ENCODE measurements at regions not wholly inside any gene's neighbourhood (a gene's known extent, or its start where the extent isn't known, plus 50 kb on each side); places are given as distances from the start of the nearest gene placed in this dataset.

- Histone ChIP-seq H3K9me3 (ENCODE audit: control insufficient read depth, insufficient read depth, low read length) (no peaks in the 10 kb centered on the region; the same call in 1 of the 2 replicates), H3K4me2 (ENCODE audit: low read depth, low read length) (peak overlapping the region; percentile 24; the same call in 1 of the 2 replicates), H3K18ac (ENCODE audit: low read depth, low read length) (no peak overlapping the region), H4K20me1 (ENCODE audit: insufficient read depth, low read length) (no peaks in the 10 kb centered on the region), H4K91ac (ENCODE audit: insufficient read depth, low read depth, low read length) (no peak overlapping the region), H3K79me1 (ENCODE audit: low read depth in 1 of 2, low read length in 2 of 2) (no peaks in the 10 kb centered on the region), H2BK120ac (ENCODE audit: low read depth, low read length) (no peak overlapping the region), H3K27me3 (ENCODE audit: control insufficient read depth, insufficient read depth, low read length) (no peaks in the 10 kb centered on the region; the same call in 1 of the 2 replicates), H3K9me1 (ENCODE audit: insufficient read depth, low read length) (no peaks in the 10 kb centered on the region), H3K4me1 (ENCODE audit: control insufficient read depth, insufficient read depth, low read length) (no peaks in the 10 kb centered on the region; the same call in 1 of the 2 replicates), H3K27ac (ENCODE audit: insufficient read depth, low read length) (no peak overlapping the region), H2BK15ac (ENCODE audit: low read depth, low read length) (no peak overlapping the region), H3K9ac (ENCODE audit: low read depth, low read length) (no peak overlapping the region), H4K5ac (ENCODE audit: low read depth, low read length) (no peak overlapping the region), H3K4me3 (ENCODE audit: insufficient read depth, low read depth, low read length) (no peak overlapping the region), H2AFZ (replicated peaks; ENCODE audit: low read length, poor library complexity) (no peak overlapping the region), H3K4ac (ENCODE audit: low read depth, low read length) (no peak overlapping the region), H3K36me3 (ENCODE audit: control insufficient read depth, insufficient read depth, low read length) (no peaks in the 10 kb centered on the region), H3K56ac (ENCODE audit: extremely low read depth, insufficient read depth, low read length) (no peak overlapping the region), H4K8ac (ENCODE audit: low read depth in 2 of 2, low read length in 2 of 2) (no peak overlapping the region), H2BK20ac (ENCODE audit: low read depth, low read length) (no peak overlapping the region), H2BK5ac (ENCODE audit: low read depth, low read length, poor library complexity, severe bottlenecking) (no peak overlapping the region), H2AK5ac (ENCODE audit: low read depth, low read length) (no peak overlapping the region), H3K23ac (ENCODE audit: low read depth, low read length) (no peak overlapping the region), H3K14ac (replicated peaks; ENCODE audit: low read depth, low read length) (no peak overlapping the region), H2AK9ac (replicated peaks; ENCODE audit: low read depth, low read length, poor library complexity) (no peak overlapping the region)
- in situ Hi-C loops (cut with MboI; ENCODE audit: low sequenced_read_pairs) (no loop called here), intact Hi-C loops (cut with micrococcal nuclease) (no loop called here), dilution Hi-C loops (cut with HindIII; ENCODE audit: low sequenced_read_pairs, unreplicated experiment) (no loop called here)
- DNase-seq: peak; percentile 94
- CTCF ChIA-PET: interaction anchor here (0.6 to 1.0 kb wide), 4 partner anchors 14 to 1444 kb away, joined by 3 to 5 read pairs (median 4); no protein-coding TSS in a partner anchor
- no TSS peak for BruUV-seq (replicated peaks)
- ATAC-seq (ENCODE audit: low read depth): peak; percentile 95
- WGBS, 2 experiments (ENCODE audit: extremely low coverage in 2 of 2, insufficient read length in 1 of 2): 0% methylated on average over 4 of the region's 6 CpGs; no CpG with 5 or more reads in 1 of the 2 experiments
- TF ChIP-seq USF2 (IDR thresholded peaks at IDR 0.05; ENCODE audit: low read depth, low read length): no peak
- no peak for TF ChIP-seq MAZ (IDR thresholded peaks at IDR 0.05; ENCODE audit: borderline replicate concordance, low read depth, low read length)
- TF ChIP-seq FOS (IDR thresholded peaks at IDR 0.05; ENCODE audit: low read depth, low read length): peak; percentile 44; the same call in 1 of the 2 replicates
- TF ChIP-seq BHLHE40 (IDR thresholded peaks at IDR 0.05; ENCODE audit: low read depth, low read length): no peak
- no peak for TF ChIP-seq CEBPB (IDR thresholded peaks at IDR 0.05; ENCODE audit: low read depth, low read length)
- 0 out of 2 replicates have a peak, but pooled peaks have one; percentile 17 for TF ChIP-seq RAD21 (IDR thresholded peaks at IDR 0.05; ENCODE audit: low read length)
- POLR2A ChIA-PET (ENCODE audit: unreplicated experiment): interaction anchor here (0.6 kb wide), 3 partner anchors 11 to 20 kb away, joined by 3 to 12 read pairs (median 3); no protein-coding TSS in a partner anchor
These were observed 98.7 kb upstream of the SLC66A3 start for GRCh38 chr2:11056614-11057013.
